T-helper 2 cell (primary cell): ENCODE measurements at regions not wholly inside any gene's neighbourhood (a gene's known extent, or its start where the extent isn't known, plus 50 kb on each side); places are given as distances from the start of the nearest gene placed in this dataset.
"Not testable (repeated sequence)": the region's sequence is repeated elsewhere in the genome, so short reads cannot be mapped to it uniquely, and the experiment has no call there.

Experiments
- DNase-seq, 5 experiments: peaks; one replicate each; pipeline versions ENCODE4 v3.0.0 to v3.0.0-alpha.2; 2012 to 2022

DNA sequence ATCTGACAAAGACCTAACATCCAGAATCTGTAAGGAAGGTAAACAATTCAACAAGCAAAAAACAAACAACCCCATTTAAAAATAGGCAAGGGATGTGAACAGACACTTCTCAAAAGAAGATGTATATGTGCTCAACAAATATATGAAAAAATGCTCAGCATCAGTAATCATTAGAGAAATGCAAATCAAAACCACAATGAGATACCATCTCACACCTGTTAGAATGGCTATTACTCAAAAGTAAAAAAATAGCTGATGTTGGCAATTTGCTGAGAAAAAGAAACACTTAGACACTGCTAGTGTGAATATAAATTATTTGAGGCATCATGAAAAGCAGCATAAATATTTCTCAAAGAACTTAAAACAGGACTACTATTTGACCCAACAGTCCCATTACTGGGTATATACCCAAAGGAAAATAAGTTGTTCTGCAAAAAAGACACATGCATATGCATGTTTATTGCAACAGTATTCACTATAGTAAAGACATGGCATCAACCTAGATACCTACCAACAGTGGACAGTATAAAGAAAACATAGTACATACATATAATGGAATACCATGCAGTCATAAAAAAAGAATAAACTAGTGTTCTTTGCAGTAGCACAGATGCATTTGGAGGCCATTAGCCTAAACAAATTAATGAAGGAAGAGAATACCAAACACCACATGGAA, 980.1 kb downstream of the KCNMA1 start:
- no peak for DNase-seq

DNA sequence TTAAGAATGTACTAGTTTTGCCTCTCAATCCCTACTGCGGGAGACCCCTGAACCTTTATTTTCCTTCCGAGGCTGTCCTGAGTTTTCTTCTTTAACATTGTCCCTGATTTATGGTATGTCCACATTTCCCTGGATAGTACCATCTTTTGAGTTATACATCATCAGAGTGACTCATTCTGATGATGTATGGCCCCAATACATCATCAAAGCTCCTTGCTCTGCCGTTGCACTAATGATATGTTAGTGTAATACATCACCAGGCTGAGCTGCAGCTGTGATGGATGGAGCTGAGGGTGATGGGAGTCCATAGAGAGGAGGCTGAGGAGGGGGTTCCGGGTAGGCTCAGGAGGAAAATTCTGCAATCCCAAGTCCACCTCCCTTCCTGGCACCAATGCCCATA, 986.5 kb downstream of the KCNMA1 start:
- DNase-seq = no peak

DNA sequence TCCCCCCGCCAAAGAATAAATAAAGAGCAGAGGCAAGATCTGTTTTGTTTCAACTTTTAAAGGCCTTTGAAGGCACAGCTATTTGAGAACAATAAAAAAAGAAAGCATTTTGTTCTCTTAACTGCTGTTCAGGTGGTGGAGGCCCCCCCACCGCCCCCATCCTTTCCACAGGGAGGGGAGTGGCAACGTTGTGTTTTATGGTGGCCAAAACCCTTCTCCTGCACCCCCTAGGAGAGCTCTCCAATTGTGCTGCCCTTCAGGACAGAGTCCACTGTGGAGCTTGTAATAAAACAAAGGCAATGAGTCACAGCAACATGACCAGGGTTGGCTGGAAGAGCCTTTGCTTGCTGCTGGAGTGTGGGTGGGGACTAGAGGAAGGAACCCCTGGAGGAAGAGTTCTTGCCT, 987.9 kb downstream of the KCNMA1 start:
- DNase-seq = no peak

DNA sequence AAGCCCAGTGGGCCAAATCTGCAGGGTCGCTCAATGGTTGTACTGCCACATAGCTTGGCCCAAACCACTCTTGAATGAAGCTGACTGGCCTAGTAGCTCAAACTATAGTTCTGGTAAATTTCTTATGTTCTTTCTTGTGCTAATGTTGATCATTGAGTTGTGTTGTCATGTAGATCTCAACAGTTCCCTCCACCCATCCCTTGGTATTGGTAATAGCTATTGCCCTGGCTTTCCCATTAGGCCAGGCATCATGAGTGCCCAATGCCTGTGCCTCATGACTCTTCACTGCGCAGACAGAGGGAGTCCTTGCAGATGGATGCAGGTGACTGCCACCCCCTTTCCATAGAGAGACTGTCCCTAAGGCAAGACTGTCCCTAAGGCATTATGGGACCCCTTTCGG, 988.4 kb downstream of the KCNMA1 start:
- DNase-seq = no peak

DNA sequence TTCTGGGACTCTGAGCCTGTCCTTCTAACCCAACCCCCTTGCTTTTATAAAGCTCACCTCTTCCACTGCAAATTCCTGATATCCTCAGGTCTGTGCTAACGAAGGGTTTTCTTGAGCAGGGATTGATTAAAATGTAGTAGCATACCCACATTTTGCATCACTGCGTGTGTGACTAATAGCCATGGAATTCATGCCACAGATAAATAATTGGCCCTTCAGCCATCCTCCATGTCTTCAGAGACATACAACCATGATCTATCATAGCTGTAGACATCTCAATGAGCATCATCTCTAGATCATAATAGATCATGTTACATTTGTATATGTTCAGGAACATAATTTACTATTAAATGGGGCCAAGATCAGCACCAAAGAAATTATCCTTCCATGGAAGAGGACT, 990.3 kb downstream of the KCNMA1 start:
- no peak for DNase-seq

DNA sequence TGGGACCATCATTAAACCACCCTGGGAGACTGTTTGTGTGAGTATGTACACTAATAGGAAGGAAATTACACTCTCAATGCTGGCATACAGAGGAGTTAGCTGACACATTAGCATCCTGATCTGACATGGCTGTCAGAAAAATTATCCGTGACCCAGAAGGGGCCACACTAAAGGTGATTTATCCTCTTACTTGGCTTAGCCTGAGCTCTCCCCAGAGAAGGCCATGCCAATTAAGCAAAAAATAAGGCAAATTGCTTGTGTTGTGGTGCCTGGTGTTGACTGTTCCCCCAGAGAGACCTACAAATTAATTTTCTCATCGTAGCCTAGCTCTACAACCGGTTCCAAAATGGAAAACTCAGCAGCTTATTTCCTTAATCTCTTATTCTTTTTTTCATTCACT, 992.3 kb downstream of the KCNMA1 start:
- no peak for DNase-seq

DNA sequence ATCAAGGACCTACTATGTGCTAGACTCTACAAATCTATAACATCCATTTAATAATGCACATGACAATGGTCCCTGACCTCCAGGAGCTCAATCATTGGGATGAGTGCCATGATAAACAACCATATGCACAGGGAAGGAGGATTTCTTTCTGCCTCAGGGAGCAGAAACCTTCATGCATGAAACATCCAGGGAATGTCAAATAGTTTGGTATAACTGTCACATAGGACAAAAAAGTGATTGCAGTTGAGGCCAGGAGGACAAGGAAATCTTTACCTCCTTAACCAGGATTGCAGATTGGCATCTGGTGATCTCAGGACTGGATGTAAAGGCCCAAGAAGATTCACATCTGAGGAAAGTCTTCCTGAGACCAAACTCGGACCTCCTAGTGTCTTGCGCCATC, 993.1 kb downstream of the KCNMA1 start:
- DNase-seq = no peak

DNA sequence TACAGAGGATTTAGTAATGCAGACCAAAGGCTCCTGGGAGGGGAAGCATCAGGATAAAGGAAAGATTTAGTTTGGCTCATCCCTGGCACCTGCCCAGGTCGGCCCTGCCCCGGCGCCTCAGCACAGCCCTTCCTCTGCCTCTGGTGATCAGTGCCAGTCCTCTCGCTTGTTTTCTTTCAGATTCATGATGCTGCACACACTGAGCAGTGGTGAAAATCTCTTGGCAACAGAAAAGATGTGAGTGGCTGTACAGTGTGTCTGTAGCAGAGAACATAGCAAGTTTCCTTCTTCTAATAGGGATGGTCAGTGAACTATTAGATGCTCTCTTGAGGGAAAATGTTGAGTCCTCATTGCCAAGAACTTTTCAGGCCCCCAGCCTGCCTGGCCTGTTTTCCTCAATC, 994.1 kb downstream of the KCNMA1 start:
- DNase-seq = no peak

DNA sequence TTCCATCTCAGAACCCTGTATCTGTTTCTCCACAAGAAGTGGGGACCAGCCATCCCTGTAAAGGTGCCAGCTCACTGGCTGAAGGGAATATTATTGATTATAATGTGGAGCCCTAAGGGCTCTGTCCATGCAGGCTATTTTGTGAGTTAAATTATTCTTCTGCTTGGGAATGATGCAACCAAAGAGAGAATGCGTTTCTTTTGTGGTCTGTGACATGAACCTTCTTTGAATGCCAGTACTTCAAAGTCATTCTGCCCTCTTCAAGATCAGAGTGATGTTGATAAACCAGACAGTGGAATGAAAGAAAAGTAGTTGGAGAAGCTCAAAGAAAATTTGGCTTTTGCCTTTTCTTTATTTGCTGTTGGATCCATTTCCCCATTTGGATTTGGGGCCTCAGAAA, 995.2 kb downstream of the KCNMA1 start:
- no peak for DNase-seq

DNA sequence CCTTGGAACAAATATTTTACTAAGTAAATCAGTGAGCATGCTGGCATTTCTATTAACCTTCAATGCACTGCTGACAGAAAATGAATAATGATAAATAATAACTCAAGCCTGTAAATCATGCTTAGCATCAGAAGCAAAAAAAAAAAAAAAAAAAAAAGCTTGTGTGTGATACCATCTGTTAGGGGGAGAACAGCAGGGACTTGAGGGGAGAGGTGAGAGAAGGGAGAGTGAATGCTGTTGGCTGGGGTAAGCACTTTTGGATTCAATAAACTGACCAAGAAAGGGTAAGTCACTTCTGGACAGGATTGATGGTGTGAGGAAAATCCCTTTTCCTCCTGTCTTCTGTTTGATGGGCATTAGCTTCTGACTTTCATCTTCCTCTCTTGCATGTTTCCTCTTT, 996.4 kb downstream of the KCNMA1 start:
- DNase-seq = no peak

DNA sequence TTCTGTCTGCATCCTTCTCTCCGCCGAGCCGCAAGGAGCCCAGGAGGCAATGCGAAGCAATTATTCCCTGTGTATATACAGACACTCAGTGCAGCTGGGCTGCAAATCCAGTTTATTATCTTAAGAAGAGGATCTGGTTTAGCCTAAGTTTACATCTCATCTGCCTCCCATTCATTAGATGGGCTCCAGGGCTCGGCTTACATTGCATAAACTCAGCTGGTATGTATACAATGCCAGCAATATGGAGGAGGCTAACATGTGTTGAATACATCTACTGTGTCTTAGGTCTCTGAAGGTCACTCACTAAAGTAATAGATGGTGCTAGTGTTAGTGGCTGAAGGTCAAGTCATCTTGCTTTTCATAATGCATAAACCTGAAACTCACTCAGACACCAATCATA, 996.8 kb downstream of the KCNMA1 start:
- DNase-seq = no peak

DNA sequence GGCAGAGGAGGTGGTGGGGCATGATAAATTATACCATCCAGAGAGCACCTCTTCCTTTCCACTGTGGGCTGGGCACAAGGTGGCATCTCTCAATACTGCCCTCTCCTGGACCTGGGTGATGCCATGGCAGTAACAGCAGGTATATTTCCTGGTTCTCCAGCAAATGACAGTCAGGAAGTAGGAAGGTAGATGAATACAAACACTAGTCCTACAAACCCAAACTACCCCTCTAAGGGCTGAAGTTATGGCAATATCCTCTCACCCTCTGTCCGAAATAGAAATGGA, 1004.9 kb downstream of the KCNMA1 start:
- peak in 1 of 5 experiments; percentile 9 for DNase-seq

DNA sequence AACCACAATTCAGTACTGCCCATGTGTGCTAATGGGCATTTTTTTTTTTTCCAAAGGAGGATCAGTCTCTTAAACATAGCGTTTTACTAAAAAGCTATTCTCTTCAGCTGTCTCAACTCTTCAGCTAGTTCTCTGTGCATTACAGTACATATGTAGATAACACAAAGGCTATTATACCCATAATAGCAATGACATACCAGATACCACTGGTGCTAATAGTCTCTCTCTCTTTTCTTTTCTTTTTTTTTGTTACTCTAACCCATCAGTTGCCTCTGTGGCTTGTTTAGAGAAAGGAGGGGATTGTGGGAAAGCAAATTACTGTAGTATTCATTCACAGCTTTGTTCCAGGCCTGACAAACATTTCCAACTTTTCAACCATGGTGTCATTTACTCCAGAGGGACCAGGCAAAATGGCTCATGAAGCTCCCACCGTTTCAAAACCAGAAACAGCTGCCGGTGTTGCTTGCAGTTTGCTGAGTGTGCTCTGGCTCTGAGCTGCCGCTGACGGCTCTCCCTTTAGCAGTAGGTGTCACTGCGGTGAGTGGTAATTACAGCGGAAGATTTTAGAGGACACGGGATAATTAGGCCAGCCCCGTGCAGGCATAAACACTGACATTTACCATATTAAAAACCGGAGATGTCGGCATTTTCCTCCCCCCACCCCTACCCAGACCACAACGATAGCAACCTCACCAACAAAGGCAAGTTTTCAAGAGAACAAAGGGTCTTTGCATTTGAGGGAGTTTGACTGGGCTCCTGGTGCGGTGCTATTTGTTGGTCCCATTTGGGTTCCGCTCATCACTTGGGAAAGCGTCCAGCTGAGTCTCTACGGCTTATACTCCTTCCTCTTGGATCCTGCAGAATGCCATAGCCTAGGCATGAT, 1005.5 kb downstream of the KCNMA1 start:
- DNase-seq = no peak

DNA sequence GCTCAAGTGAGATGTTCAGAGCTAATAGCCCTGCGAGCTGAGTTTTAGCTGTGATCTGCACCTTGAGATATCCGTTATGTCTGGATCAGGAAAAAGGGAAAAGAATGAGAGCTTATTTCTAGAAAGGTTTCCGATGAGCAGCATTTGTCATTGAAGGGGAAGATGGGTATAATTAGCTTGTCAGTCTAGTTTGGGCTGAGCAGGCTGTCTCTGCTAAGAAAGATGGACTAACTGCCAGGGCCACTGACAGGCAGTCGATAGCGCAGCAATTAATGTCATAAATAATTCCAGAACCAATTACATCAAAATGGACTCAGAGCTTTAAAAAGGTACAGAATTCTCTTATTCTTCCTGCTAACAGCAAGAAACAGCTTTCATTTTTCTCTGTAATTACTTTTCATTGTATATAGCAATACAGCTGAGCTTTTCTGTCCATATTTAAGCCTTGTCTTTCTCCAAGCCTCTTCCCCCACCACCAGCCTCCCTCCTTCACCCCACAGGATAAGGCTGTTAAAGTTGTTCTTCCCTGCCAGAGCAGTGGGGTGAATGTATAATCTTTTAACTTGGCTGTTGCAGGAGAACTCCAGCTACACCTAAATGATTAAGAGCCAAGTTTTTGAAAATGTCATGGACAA, 1006.5 kb downstream of the KCNMA1 start:
- no peak for DNase-seq

DNA sequence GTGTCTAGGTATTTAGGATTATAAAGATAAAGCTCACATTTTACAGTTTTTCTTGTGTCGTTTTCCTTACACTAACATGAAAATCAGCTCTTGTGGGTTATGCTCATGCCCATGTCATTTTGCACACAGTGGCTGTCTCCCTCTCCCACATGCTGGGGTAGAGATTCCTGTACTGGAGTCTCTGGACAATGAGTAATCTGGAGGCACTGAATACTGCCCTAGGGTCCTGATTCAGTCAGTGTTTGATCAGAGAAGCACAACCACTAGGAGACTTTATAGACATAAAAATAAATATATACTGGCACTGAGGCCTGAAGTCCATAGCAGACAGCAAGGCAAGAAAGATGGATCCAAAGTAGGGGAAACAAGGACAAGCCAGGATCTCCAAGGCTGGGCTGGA, 1008.8 kb downstream of the KCNMA1 start:
- no peak for DNase-seq

DNA sequence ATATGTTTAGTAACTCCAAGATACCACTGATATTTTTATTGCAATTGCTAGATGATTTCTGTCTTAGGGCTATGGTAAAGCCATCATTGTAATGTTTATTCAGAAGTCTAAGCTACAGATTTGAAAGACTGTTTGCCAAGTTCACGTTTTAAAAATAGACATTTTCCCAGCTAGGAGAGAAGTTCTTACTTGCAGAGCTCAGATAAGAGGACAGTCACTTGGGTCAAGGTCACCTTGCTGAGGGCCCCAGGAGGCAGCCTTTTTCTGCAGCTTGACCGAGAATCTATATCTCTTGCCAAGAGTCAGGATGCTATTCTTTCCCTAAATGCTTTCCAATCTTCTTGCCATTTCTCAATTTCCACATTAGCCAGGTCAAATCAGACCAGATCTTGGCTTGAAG, 1011.2 kb downstream of the KCNMA1 start:
- no peak for DNase-seq

DNA sequence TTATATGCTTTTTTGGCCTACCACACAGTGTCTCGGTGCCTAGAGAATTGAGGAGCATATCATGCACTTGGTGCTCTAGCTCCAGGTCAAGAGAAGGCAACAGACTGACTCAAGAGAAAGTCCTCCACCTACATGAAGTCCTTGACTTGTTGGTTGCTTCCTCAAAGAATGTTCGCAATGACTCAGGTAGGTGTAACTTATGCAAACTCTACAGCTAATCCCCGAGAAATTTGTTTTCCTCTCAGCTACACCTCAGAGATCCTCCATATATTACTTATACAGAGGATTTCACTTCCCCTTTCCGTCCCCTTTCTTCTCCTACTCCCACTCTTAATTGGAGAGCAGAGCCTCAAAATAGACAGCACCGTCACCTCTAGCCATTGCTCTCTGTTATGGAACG, 1013.1 kb downstream of the KCNMA1 start:
- no peak for DNase-seq

DNA sequence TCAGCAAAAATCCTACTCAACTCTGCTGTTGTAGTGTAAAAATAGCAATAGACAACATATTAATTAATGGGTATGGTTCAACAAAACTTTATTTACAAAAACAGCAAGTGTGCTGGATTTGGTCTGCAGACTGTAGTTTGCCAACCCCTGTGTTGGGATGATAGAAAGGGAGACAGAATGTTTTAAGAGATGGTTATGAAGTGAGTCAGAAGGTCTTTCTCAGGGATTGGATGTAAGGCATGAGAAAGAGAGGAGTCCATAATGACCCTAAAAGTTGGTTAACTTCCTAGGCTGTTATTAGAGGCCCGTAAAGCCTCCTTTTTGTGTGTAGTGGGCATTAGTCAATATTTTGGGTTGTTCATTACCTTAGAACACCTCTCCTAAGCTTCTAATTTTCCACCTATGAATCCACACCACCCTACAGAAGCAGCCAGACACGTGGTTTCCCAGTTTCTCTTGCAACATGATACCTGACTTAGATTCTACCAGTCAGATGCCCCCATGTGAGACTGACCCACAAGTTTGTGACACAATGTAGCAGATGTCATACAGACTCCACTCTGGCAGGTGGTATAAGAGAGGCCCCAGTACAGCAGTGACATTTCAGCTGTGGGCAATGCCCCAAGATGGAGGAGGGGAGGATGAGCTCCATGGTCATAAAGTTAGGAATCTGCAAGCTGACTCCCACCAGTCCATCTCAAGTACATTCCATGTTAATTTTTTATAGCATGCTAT, 1015.6 kb downstream of the KCNMA1 start:
- DNase-seq = no peak

DNA sequence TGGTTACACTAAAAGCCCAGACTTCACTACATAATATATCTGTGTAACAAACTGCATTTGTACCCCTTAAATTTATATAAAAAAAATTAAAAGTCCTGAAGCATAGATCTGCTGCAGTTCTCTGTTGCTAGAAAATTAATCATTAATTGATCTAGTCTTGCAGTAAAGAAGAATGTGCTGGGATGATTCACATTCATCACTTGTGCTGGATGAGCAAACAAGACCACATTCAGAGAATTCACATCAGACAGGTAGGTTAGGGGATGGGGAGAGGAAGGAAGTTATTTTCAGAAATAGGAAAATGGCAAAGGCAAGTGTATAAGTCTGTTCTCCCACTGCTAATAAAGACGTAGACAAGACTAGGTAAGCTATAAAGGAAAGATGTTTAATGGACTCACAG, 1019.0 kb downstream of the KCNMA1 start:
- no peak for DNase-seq

DNA sequence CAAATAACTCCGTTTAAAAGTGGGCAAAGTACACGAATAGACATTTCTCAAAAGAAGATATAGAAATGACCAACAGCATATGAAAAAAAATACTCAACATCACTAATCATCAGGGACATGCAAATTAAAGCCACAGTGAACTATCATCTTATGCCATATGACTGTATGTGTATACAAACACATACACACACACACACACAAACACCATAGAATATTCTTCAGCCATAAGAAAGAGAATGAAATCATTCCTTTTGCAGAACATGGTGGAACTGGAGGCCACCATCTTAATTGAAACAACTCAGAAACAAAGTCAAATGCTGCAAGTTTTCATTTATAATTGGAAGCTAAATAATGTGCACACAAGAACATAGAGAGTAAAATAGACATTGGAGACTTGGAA, 1019.4 kb downstream of the KCNMA1 start:
- peak in 1 of 5 experiments; percentile 38 for DNase-seq

DNA sequence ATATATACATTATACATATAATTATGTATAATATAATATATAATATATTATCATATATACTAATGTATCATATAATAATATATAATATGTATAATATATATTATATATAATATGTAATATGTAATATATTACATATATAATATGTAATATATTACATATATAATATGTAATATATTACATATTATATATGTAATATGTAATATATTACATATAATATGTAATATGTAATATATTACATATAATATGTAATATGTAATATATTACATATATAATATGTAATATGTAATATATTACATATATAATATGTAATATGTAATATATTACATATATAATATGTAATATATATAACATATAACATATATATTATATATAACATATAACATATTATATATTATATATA, 1020.9 kb downstream of the KCNMA1 start:
- not testable (repeated sequence) for DNase-seq

DNA sequence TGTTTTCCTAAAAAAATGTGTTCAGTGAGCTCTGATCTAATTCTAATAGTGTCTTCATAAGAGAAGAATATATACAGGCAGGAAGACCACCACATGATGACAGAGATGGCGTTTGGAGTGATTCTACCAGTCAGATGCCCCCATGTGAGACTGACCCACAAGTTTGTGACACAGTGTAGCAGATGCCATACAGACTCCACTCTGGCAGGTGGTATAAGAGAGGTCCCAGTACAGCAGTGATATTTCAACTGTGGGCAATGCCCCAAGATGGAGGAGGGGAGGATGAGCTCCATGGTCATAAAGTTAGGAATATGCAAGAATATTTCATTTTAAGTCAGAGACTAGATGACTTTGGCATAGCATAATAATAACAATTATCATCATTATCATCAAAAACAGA, 1022.6 kb downstream of the KCNMA1 start:
- no peak for DNase-seq
